Cardiac septum (tissue), 1 donor: ENCODE measurements at regions not wholly inside any gene's neighbourhood (a gene's known extent, or its start where the extent isn't known, plus 50 kb on each side); places are given as distances from the start of the nearest gene placed in this dataset.

Experiments used
- DNase-seq: peaks from one replicate; pipeline ENCODE4 v3.0.0-alpha.2; 2020; ENCODE audit warnings: low spot score
- intact Hi-C: fragments of 100-400 bp; cut with DNase I; formaldehyde crosslinking; loops from one replicate; pipeline ENCODE4 v1.14.0; 2022
- donor health status: DM: no; HTN: no; CAD: no.

DNA sequence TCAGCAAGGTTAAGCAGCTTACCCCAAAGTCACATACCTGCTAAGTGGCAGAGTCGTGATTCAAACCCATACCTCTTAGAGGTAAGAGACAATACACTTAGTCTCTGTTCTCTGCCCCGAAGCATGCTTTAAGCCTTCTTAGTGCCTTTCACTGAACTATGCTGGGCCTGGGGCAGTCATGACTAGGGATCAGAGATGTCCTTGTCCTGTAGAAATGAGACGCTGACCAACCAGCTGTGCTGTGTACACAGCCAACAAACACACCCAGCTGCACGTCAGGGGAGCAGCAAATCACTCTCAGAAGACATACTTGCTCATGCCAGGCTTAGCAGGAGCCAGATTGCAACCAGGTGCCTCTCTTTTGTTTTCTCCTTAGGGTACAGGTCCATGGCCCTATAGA, 255.7 kb downstream of the BUD13 start:
- DNase-seq = peak; percentile 24
- intact Hi-C loops = no loop called here

DNA sequence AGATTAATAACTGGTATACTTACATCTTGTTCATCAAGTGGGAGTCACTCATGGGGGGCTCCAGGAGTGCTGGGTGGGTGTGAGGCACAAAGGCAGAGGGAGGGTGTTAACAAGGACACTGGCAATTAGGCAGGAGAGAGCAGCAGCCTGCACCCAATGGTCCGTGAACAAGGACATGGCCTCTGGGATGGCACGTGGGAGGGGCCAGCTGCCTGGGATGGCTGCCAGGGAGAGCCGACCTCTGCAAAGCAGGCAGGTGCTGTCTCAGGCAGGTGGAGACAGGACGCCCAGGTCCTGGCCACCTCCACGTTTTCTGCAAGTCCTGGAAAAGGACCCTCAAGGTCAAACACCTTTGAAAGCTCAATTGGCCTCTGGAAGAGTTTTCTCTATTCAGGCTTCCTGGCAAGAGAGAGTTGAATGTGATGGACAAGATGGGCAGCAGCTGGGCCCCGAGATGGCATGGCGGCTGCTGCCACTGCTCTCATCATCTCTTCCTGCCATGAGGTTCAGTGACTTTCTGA, 257.1 kb downstream of the BUD13 start:
- DNase-seq = no peak

DNA sequence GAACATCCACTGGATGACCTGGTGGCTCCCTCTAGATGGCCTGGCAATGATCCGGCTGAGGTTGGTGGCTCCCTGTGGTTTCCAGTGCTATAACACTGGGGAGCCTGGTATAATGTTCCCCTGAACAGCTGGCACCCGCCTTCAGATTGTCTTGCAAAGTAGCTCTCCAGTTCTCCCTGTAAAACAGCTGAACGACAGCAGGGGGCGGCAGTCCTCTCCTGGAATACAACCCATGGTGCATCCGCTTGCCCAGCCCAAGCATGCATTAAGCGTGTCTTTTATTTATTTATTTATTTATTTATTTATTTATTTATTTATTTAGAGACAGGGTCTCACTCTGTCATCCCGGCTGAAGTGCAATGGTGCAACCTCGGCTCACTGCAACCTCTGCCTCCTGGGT, 258.9 kb downstream of the BUD13 start:
- DNase-seq = peak; percentile 26
- intact Hi-C loops = no loop called here

More for the DNA sequence above, 257.1 kb downstream of the BUD13 start:
- intact Hi-C loops = no loop called here

DNA sequence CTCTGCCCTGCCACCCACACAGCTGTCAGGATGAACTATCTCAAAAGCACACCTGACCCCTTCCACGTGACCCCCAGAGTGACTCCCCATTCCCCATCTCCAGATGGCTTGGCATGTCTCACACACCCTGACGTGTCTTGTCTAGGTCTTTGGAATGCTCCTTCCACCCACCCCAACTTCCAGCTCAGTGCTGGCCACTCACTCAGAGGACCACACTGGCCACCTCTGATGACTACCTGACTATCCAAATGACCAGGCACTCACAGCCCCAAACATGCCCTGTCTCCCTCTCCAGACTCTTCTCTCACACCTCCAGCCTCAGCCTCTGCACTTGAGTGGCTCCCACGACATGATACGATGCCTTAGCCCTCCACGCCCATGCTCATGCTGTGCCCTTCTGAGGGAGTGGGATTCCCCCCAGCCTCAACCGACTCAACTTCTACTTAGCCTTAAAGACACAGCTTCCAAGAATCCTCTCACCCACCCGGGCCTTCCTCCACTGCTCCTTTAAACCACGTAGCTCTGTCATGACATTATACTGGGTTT, 259.4 kb downstream of the BUD13 start:
- peak; percentile 67 for DNase-seq
- intact Hi-C loops = no loop called here

DNA sequence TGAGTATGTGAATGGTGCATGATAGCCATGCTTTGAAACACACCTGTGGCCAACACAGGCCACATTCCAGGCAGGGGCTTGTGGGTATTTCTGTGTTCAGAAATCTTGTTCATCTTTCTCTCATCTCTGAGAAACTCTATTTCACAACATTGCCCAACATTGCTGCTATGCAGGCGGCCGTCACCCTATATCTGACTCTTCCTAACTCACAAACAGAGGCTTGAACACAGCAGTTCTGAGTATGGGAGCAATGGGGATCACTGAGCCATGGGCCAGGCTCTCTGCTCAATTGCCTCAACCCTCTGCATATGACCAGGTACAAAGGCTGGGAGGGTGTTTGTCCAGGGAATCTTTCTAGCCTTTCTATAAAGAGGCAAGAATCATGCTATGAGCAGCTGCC, 259.9 kb downstream of the BUD13 start:
- intact Hi-C loops = no loop called here
- no peak for DNase-seq

DNA sequence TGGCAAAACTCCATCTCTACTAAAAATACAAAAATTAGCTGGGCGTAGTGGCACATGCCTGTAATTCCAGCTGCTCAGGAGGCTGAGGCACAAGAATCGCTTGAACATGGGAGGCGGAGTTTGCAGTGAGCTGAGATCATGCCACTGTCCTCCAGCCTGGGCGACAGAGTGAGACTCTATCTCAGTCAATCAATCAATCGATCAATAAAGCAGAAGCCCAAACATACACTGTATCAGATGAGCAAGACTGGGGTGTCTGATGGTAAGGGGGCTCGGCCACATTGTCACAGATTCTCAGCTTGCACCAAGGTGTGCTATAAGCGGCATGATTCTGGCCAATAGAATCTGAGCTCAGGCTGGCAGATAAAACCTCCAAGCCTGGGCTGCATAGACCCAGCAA, 261.1 kb downstream of the BUD13 start:
- DNase-seq = peak; percentile 62
- intact Hi-C loops = no loop called here

DNA sequence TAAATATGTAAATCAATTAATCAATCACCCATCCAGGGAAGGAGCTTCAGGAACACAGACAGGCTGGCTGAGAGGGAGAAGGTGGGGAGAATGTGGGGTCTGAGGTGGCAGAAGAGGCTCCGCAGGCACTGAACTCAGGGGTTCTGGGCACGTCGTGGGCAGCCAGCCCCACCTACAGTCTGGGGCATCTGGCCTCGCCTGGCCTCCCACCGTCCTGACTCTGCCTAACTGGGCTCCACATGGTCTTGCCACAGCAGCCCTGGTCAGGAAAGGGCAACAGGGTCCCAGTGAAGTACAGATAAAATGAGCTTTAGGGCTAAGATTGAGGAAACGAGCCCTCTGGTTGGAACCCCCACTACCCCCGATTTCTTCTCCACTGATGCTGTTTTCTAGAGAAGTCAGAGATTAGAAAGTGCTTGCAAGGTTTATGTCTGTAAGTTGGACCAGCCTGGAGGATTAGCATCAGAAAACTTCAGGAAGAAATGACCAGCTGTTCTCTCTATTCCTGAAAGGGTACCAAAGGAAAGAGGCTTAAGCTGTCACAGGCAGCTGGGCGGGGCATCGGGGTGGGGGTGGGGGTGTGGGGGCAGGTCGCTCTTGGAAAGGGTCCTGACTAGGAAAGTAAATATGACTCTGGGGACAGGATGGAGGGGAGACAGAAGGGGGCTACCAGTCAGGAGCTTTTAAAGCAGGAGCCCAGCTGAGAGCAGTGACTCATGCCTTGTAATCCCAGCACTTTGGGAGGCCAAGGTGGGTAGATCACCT, 261.7 kb downstream of the BUD13 start:
- intact Hi-C loops = no loop called here
- peak; percentile 38 for DNase-seq

DNA sequence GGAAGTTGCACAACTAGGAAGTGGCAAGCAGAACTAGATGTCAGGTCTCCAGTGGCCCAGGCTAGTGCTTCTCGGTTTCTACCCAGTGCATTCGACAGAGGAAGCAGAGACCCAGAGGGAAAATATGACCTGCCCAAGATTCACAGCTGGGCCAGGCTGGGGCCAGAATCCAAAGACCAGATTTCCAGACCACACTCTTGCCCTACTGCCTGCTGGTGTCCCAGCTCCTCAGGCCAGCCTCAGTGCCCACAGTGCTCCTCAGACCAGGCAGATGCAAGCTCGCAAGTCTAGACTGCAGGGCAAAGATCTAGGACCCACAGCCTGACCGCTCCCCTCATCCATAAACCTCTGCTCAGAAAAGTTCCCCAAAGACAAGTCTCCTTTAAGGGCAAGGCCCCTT, 262.6 kb downstream of the BUD13 start:
- peak; percentile 58 for DNase-seq
- intact Hi-C loops = no loop called here

DNA sequence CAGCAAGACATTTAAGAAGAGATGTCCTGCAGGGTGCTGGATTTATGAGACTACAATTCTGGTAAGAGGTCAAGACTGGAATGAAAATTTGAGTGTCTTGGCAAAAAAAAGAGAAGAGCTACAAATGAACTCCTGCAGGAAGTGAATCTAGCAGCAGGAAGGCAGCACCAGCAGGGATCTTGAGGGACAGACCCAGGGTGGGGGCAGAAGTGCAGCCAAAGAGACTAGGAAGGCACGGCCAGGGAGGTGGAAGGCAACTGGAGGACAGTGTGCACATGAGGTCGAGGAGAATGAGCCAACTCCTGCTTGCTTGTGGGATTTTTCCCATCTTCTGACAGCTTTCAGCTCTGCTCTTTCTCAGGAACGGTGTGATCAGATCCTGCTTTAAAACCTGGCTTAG, 263.2 kb downstream of the BUD13 start:
- DNase-seq = peak; percentile 19
- intact Hi-C loops = no loop called here

DNA sequence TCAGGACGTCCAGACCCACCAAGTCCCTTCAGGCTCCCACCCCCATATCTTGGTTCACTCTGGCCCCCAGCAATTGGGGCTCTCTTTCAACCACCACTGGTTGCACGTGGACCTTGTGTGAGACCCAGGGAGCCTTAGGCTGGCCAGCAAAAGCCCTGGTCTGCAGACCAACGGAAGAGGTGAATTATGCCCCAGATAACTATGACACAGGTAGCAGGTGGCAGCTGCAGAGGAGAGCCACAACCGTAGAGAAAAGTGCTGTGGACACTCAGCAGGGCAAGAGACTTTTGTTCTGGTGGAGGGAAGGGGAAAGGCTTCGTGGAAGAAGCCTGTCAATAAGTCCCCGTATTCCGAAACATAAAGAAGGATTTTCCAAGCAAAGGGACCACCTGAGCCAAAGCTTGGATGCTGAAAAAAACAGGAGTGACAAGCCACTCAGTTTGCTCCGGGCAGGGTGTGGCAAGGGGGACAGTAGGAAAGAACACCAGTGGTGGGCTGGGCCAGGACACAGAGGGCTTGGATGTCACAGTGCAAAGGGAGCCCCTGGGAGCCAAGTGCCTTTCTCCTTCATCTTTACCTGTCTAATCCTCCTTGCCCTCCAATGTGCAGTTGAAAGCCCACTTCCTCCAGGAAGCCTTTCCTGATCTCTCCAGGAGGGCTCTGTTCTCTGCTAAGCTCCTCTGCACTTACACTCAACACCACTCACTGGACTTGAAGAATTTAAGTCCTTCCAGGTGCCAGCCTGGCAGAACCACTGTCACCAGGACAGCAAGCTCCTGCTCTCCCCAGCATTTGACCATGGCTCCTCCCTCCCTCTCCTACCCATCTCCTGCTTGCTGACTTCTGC, 264.7 kb downstream of the BUD13 start:
- intact Hi-C loops = no loop called here
- peak; percentile 39 for DNase-seq

DNA sequence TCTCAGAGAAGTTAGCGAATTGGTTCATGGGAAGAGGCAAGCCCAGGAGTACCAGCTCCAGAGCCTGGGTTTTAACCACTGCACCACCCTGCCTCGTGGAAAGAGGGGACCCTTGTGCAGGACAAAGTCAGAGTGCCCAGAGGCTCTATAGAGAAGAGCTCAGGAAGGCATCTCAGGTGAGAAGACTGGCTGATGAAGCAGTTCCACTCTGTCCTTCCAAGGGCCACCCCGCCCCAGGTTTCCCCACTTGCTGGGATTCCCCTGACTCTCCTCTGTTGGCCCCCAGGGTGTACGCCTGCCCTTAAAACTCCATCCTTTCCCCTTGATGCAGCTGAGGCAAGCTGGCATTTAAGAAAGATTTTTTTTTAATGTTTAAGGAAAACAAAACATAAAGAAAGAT, 265.8 kb downstream of the BUD13 start:
- intact Hi-C loops = no loop called here
- DNase-seq = no peak

DNA sequence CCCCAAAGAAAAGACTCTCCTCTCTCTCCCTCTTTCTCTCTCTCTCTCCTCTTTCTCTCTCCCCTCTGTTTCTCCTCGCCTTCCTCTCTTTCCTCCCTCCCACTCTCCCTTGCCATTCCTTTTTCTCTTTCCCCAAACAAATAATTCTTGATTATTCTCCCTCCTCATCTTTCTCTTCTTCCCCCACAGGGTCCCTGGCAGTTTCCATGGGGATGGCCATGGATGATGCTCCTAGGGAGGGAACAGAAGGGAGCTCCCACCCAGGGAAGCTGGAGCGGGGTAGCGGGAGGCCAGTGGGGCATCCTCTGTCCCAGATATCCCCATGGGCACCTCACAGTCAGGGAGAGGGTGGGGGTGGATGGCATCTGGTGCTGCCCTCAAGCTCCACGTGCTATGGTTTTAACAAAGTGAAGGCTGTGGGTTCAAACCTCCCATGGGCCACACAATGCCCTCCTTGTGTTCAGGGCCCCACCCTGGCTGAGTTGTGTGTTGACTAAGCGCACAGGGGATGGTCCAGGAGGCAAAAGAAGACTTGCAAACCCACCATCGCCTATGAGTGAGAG, 266.4 kb downstream of the BUD13 start:
- DNase-seq = no peak
- intact Hi-C loops = no loop called here

DNA sequence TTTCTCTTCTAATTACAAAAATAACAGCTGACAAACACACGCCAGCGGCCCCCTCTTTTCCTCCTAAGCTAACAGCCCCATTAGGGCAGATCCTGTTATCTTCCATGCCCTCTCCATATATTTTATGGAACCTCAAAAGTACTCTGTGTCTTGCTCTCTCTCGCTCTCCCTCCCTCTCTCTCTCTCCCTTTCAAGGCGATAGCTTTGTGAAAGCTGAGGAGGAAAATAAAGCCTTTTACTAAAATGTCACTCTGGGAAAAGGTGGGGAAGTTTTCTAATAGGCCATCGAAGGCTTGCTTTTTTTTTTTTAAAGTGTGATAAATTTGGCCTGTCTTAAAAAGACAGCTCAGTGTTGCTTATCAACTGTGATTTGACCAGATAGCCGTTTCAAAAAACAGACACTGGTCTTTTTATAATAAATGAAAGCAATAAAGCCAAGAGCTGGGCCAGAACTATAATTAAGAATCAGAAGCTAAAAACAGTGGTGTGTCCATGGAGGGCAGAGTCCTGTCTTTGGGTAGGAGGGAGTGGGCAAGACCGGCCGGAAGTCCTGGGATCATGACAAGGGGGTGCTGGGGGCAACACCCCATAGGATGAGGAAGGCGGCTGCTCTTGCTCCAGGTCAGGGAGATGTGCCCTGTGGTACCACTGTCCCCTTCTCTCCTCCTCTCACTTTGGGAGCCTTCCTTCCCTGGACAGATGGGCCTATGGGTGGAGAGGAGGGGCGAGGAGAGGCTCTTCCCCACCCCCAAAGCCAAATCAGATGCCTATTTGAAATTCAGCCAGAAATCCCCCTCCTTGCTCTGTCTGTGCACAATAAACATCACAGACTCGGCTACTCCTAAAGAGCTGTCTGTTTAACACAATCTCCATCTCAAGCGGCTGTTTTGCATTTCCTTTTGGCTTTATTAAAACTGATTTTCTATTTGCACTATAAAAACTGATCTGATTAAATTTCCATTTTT, 267.2 kb downstream of the BUD13 start:
- intact Hi-C loops = no loop called here

DNA sequence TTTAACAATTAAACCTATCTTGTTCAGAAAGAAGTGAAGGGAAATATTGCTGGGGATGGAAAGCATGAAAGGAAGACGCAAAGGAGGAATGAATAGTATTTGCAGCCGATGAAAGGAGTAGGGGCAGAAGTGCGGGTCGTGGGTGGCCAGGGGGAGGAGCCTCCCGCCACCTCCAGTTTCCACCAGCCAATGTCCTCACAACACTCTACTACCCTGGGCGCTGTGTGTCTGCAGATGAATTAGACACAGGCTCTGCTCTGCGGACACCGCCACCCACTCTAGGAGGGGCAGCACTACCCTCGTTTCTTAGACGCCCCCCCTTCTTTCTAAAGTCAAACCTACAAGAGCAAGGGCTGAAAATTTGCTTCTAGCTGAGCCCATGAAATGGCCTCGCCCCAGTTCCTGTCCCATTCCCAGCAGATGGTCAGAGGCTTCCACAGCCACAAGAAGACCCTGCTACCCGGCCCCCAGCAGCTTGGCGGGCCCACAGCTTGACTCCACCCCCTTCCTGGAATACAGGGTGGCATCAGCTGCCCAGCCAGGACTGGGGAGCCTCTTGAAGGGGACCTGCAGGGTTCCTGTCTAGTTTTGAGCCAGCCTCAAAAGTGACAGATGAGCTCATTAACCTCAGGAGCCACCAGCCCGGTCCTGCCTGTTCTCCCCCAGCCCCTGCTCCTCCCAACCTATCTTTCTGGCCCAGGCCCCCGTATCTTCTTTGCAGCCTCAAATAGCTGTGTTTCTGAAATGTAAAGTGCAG, 268.1 kb downstream of the BUD13 start:
- peak; percentile 67 for DNase-seq
- intact Hi-C loops = no loop called here

More for the DNA sequence above, 267.2 kb downstream of the BUD13 start:
- peak; percentile 29 for DNase-seq

DNA sequence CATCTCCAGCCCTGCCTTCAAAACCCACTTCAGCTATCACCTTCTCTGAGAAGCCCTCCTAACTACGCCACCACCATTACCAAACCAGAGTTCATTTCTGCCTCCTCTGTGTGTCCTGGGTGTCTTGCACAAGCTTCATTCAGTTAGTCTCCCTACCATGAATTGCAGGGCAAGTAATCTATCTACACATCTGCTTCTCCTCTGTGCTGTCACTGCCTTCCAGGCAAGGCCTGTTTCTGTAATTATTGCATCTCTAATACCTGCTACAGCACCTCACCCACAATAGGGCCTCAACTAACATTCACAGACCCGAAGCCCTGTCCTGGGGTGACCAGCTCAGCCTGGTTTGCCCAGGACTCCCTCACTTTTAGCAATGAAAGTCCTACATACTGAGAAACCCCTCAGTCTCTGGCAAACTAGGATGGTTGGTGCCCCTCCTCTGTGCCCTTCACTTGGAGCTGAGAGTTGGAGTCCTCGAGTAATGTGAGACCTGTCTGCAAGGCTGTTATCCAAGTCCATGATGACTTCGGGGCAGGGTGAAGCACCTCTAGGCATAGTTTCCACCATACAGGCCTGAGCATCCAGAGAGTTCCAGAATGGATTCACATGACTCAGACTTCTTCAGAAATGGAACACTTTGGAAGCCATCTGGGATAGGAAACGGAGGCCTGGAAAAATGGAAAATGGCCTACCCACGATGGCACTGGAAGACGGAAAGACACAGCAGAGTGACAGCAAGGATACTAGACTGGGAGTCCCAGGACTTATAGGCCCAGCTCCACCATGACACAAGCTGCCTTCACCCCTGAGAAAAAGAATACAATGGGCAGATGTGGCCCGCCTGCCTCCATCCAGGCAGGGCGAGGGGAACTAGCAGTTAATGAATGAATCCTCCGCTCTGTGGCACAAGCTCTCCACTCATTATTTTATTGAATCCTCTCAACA, 269.3 kb downstream of the BUD13 start:
- DNase-seq = peak; percentile 50
- intact Hi-C loops = no loop called here

DNA sequence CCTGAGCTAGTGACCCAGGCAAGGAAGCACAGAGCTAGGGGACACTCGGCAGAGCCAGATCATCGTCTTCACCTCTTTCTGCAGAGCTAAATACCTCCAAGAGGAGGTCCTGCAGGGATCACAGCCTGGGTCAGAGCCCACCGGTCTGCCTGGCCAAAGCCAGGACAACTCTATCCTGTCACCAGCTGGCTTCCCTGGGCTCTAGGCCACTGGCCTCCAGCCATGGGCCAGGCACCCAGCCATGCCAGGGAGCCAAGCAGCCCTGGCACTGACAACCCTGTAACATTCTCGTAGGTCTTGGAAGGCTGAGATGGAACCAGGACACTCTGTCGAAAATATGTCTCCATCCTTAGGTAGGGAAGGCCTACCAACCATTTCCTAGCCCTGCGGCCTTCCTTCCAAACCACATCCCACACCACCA, 270.1 kb downstream of the BUD13 start:
- DNase-seq = peak; percentile 75
- intact Hi-C loops = no loop called here

DNA sequence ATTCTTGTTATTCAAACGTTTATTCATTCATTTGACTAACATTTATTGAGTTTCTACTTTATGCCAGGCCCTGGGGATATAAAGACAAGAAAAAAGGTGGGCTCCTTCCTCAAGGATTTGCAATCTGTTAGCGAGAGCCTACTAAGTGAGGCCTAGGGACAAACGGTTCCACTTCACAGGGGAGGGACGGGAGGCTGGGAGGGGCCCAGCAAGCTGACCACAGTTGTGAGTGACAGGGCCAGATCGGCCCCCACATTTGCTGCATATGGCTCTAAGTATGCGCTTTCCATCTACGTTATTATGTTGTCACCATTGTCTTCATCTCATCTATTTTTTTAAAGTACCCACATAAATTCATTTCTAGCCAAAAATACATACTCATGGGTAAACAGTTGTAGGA, 271.1 kb downstream of the BUD13 start:
- peak; percentile 46 for DNase-seq
- intact Hi-C loops = no loop called here
